ENCODE measurements at regions not wholly inside any gene's neighbourhood (a gene's known extent, or its start where the extent isn't known, plus 50 kb on each side); places are given as distances from the start of the nearest gene placed in this dataset.
"Not testable (repeated sequence)": the region's sequence is repeated elsewhere in the genome, so short reads cannot be mapped to it uniquely, and the experiment has no call there.

- not testable (repeated sequence) for H3K36me3 ChIP-seq; H3K27me3 ChIP-seq (replicated peaks); H3K27ac ChIP-seq; DNase-seq (ENCODE audit: low read depth in 1 of 2, low spot score in 2 of 2); H3K4me1 ChIP-seq (replicated peaks); H3K4me3 ChIP-seq; H3K9me3 ChIP-seq (replicated peaks)
Observed at GRCh38 chr21:8427790-8428667, 2093.4 kb upstream of the TPTE start.

DNA sequence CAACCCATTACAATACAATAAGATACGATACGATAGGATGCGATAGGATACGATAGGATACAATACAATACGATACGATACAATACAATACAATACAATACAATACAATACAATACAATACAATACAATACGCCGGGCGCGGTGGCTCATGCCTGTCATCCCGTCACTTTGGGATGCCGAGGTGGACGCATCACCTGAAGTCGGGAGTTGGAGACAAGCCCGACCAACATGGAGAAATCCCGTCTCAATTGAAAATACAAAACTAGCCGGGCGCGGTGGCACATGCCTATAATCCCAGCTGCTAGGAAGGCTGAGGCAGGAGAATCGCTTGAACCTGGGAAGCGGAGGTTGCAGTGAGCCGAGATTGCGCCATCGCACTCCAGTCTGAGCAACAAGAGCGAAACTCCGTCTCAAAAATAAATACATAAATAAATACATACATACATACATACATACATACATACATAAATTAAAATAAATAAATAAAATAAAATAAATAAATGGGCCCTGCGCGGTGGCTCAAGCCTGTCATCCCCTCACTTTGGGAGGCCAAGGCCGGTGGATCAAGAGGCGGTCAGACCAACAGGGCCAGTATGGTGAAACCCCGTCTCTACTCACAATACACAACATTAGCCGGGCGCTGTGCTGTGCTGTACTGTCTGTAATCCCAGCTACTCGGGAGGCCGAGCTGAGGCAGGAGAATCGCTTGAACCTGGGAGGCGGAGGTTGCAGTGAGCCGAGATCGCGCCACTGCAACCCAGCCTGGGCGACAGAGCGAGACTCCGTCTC is 2092.5 kb upstream of the TPTE start:
- not testable (repeated sequence) for H3K4me3 ChIP-seq; H3K27ac ChIP-seq; DNase-seq (ENCODE audit: low read depth in 1 of 2, low spot score in 2 of 2); H3K4me1 ChIP-seq (replicated peaks); H3K27me3 ChIP-seq (replicated peaks); H3K36me3 ChIP-seq; H3K9me3 ChIP-seq (replicated peaks)

GRCh38 chr21:8434710-8435109 is 2086.7 kb upstream of the TPTE start:
- not testable (repeated sequence) for H3K27me3 ChIP-seq (replicated peaks); H3K9me3 ChIP-seq (replicated peaks); H3K4me1 ChIP-seq (replicated peaks); H3K4me3 ChIP-seq; H3K36me3 ChIP-seq; DNase-seq (ENCODE audit: low read depth in 1 of 2, low spot score in 2 of 2); H3K27ac ChIP-seq

- not testable (repeated sequence) for H3K36me3 ChIP-seq; H3K27ac ChIP-seq; H3K4me1 ChIP-seq (replicated peaks); H3K4me3 ChIP-seq; DNase-seq (ENCODE audit: low read depth in 1 of 2, low spot score in 2 of 2); H3K27me3 ChIP-seq (replicated peaks); H3K9me3 ChIP-seq (replicated peaks)
Observed at GRCh38 chr21:8443093-8443492, 2078.3 kb upstream of the TPTE start.

- not testable (repeated sequence) for H3K27ac ChIP-seq; H3K9me3 ChIP-seq (replicated peaks); H3K4me3 ChIP-seq; DNase-seq (ENCODE audit: low read depth in 1 of 2, low spot score in 2 of 2); H3K27me3 ChIP-seq (replicated peaks); H3K36me3 ChIP-seq; H3K4me1 ChIP-seq (replicated peaks)
Observed at GRCh38 chr21:8449807-8450206, 2071.6 kb upstream of the TPTE start.

DNA sequence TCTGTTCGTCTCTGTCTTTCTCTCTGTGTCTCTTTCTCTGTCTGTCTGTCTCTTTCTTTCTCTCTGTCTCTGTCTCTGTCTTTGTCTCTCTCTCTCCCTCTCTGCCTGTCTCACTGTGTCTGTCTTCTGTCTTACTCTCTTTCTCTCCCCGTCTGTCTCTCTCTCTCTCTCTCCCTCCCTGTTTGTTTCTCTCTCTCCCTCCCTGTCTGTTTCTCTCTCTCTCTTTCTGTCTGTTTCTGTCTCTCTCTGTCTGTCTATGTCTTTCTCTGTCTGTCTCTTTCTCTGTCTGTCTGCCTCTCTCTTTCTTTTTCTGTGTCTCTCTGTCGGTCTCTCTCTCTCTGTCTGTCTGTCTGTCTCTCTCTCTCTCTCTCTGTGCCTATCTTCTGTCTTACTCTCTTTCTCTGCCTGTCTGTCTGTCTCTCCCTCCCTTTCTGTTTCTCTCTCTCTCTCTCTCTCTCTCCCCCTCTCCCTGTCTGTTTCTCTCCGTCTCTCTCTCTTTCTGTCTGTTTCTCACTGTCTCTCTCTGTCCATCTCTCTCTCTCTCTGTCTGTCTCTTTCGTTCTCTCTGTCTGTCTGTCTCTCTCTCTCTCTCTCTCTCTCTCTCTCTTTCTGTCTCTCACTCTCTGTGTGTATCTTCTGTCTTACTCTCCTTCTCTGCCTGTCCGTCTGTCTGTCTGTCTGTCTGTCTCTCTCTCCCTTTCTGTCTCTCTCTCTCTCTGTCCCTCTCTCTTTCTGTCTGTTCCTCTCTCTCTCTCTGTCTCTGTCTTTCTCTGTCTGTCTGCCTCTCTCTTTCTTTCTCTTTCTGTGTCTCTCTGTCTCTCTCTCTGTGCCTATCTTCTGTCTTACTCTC is 2065.9 kb upstream of the TPTE start:
- not testable (repeated sequence) for H3K27ac ChIP-seq; H3K4me1 ChIP-seq (replicated peaks); H3K36me3 ChIP-seq; H3K27me3 ChIP-seq (replicated peaks); DNase-seq (ENCODE audit: low read depth in 1 of 2, low spot score in 2 of 2); H3K9me3 ChIP-seq (replicated peaks); H3K4me3 ChIP-seq

DNA sequence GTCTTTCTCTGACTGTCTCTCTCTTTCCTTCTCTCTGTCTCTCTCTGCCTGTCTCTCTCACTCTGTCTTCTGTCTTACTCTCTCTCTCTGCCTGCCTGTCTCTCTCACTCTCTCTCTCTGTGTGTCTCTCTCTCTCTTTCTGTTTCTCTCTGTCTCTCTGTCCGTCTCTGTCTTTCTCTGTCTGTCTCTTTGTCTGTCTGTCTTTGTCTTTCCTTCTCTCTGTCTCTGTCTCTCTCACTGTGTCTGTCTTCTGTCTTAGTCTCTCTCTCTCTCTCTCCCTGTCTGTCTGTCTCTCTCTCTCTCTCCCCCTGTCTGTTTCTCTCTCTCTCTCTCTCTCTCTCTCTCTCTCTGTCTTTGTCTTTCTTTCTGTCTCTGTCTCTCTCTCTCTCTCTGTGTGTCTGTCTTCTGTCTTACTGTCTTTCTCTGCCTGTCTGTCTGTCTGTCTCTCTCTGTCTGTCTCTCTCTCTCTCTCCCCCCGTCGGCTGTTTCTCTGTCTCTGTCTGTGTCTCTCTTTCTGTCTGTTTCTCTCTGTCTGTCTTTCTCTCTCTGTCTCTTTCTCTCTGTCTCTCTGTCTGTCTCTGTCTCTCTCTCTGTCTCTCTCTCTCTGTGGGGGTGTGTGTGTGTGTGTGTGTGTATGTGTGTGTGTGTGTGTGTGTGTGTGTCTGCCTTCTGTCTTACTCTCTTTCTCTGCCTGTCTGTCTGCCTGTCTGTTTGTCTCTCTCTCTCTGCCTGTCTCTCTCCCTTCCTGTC is 2056.8 kb upstream of the TPTE start:
- H3K9me3 ChIP-seq (replicated peaks); DNase-seq (ENCODE audit: low read depth in 1 of 2, low spot score in 2 of 2); H3K27ac ChIP-seq; H3K4me3 ChIP-seq; H3K36me3 ChIP-seq; H3K4me1 ChIP-seq (replicated peaks); H3K27me3 ChIP-seq (replicated peaks): not testable (repeated sequence)

GRCh38 chr21:8466642-8467041 is 2054.7 kb upstream of the TPTE start:
- H3K9me3 ChIP-seq (replicated peaks); DNase-seq (ENCODE audit: low read depth in 1 of 2, low spot score in 2 of 2); H3K27me3 ChIP-seq (replicated peaks); H3K36me3 ChIP-seq; H3K4me3 ChIP-seq; H3K27ac ChIP-seq; H3K4me1 ChIP-seq (replicated peaks): not testable (repeated sequence)
